ENCODE measurements at regions not wholly inside any gene's neighbourhood (a gene's known extent, or its start where the extent isn't known, plus 50 kb on each side); places are given as distances from the start of the nearest gene placed in this dataset.

DNA sequence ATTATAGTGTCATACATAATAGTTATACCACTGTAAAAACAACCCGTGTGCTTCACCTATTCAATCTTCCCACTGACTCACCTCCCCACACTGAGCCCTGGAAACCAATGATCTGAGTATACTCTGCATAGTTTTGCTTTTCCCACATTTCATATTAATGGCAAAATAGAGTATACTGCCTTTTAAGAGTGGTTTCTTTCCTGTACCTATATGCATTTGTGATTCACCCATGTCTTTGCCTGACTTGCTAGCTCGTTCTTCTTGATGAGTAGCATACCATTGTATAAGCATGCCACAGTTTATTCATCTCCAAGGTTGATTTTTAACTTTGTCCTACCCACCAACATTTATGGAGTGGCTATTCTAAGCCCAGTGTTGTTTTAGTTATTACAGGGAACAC is 686.4 kb downstream of the PLCL1 start:
- DNase-seq (ENCODE audit: low read depth, low spot score): no peak
- Histone ChIP-seq H3K27ac (no peak overlapping the region), H3K4me3 (no peak overlapping the region), H3K9ac (ENCODE audit: insufficient read length) (no peak overlapping the region), H3K9me3 (ENCODE audit: low read depth, low read length) (no peaks in the 10 kb centered on the region), H3K36me3 (ENCODE audit: insufficient read depth, low read length) (no peaks in the 10 kb centered on the region)
- TF ChIP-seq POLR2AphosphoS5 (IDR thresholded peaks at IDR 0.05; ENCODE audit: borderline replicate concordance, low read depth, low read length): no peak
- no peak for TF ChIP-seq FOXP2 (optimal IDR thresholded peaks at IDR 0.05; ENCODE audit: control extremely low read depth, extremely low read length, insufficient read depth)
- TF ChIP-seq EZH2 (IDR thresholded peaks at IDR 0.05): no peak

DNA sequence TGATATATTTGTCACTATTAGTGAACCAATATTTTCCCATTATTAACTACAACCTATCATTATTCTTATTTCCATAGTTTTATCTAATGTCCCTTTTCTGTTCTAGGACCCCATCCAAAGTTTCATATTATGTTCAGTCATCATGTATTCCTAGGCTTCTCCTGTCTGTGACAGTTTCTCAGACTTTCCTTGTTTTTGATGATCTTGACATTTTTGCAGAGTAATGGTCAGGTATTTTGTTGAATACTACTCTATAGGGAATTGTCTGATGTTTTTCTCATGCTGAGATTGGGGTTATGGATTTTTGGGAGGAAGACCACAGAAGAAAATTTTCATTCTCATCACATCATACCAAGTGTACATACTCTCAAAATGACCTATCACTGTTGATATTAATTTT is 684.6 kb downstream of the PLCL1 start:
- TF ChIP-seq FOXP2 (optimal IDR thresholded peaks at IDR 0.05; ENCODE audit: control extremely low read depth, extremely low read length, insufficient read depth) (no peak), POLR2AphosphoS5 (IDR thresholded peaks at IDR 0.05; ENCODE audit: borderline replicate concordance, low read depth, low read length) (no peak)
- H3K36me3 ChIP-seq (ENCODE audit: insufficient read depth, low read length): no peaks in the 10 kb centered on the region
- no peak overlapping the region for H3K4me3 ChIP-seq
- DNase-seq (ENCODE audit: low read depth, low spot score): no peak
- H3K9me3 ChIP-seq (ENCODE audit: low read depth, low read length): no peaks in the 10 kb centered on the region
- no peak overlapping the region for H3K9ac ChIP-seq (ENCODE audit: insufficient read length)
- no peak overlapping the region for H3K27ac ChIP-seq

GRCh38 chr2:198483051-198483450 is 678.7 kb downstream of the PLCL1 start:
- TF ChIP-seq FOXP2 (optimal IDR thresholded peaks at IDR 0.05; ENCODE audit: control extremely low read depth, extremely low read length, insufficient read depth) (no peak), EZH2 (IDR thresholded peaks at IDR 0.05) (no peak), POLR2AphosphoS5 (IDR thresholded peaks at IDR 0.05; ENCODE audit: borderline replicate concordance, low read depth, low read length) (no peak)
- H3K27ac ChIP-seq: no peak overlapping the region

GRCh38 chr2:198479065-198479464 is 674.7 kb downstream of the PLCL1 start:
- no peak overlapping the region for H3K4me3 ChIP-seq
- DNase-seq (ENCODE audit: low read depth, low spot score): no peak
- no peaks in the 10 kb centered on the region for H3K9me3 ChIP-seq (ENCODE audit: low read depth, low read length)
- H3K36me3 ChIP-seq (ENCODE audit: insufficient read depth, low read length): no peaks in the 10 kb centered on the region
- no peak overlapping the region; the same call in 1 of the 2 replicates for H3K27ac ChIP-seq
- no peak overlapping the region for H3K9ac ChIP-seq (ENCODE audit: insufficient read length)
- TF ChIP-seq POLR2AphosphoS5 (IDR thresholded peaks at IDR 0.05; ENCODE audit: borderline replicate concordance, low read depth, low read length) (no peak), FOXP2 (optimal IDR thresholded peaks at IDR 0.05; ENCODE audit: control extremely low read depth, extremely low read length, insufficient read depth) (no peak), EZH2 (IDR thresholded peaks at IDR 0.05) (no peak)

More at GRCh38 chr2:198483051-198483450, 678.7 kb downstream of the PLCL1 start:
- no peak overlapping the region for H3K9ac ChIP-seq (ENCODE audit: insufficient read length)
- DNase-seq (ENCODE audit: low read depth, low spot score): no peak
- H3K4me3 ChIP-seq: no peak overlapping the region
- H3K9me3 ChIP-seq (ENCODE audit: low read depth, low read length): no peaks in the 10 kb centered on the region
- H3K36me3 ChIP-seq (ENCODE audit: insufficient read depth, low read length): no peaks in the 10 kb centered on the region

DNA sequence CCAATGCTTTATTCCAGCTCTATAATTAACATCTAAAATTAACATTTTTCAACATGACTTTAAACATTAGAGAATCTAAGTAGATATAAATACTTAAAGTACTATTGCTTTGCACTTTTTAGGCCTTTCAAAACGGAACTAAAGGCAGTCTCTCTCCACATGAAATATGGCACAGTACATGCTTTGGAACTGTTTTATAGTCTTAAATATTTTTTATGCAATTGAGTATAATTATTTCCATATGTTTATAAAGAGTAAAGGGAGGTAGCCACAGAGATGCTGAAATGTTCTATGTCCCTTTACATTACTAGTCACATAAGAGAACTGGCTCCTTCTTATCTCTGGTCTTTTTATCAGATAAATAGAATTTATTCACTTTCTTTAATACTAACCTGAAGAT is 674.0 kb downstream of the PLCL1 start:
- Histone ChIP-seq H3K36me3 (ENCODE audit: insufficient read depth, low read length) (no peaks in the 10 kb centered on the region), H3K4me3 (peak overlapping the region; percentile 37; the same call in 1 of the 2 replicates), H3K27ac (peak overlapping the region; percentile 26; the same call in 1 of the 2 replicates), H3K9ac (ENCODE audit: insufficient read length) (no peak overlapping the region), H3K9me3 (ENCODE audit: low read depth, low read length) (no peaks in the 10 kb centered on the region)
- peak; percentile 51 for DNase-seq (ENCODE audit: low read depth, low spot score)
- no peak for TF ChIP-seq EZH2 (IDR thresholded peaks at IDR 0.05)
- TF ChIP-seq FOXP2 (optimal IDR thresholded peaks at IDR 0.05; ENCODE audit: control extremely low read depth, extremely low read length, insufficient read depth): no peak
- TF ChIP-seq POLR2AphosphoS5 (IDR thresholded peaks at IDR 0.05; ENCODE audit: borderline replicate concordance, low read depth, low read length): no peak

DNA sequence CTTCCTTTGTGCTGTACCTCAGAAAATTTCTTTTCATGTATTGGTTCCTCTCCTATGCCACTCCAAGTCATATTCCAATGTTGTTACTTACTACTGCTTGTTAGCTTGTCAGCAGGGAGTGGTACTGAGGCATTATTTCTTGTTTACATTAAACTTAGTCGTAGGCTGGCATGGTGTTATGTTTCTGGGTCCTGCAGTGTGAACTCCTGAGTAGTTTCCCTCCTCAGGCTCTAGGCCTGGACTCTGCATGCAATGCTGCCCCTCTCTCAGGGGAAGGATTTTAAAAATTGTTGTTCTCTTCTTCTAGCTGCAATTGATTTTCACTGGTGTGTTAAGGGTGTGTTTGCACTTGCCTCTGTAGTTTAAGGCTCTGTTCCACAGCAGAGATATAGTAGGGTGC is 671.6 kb downstream of the PLCL1 start:
- TF ChIP-seq FOXP2 (optimal IDR thresholded peaks at IDR 0.05; ENCODE audit: control extremely low read depth, extremely low read length, insufficient read depth) (no peak), EZH2 (IDR thresholded peaks at IDR 0.05) (no peak), POLR2AphosphoS5 (IDR thresholded peaks at IDR 0.05; ENCODE audit: borderline replicate concordance, low read depth, low read length) (no peak)
- no peak for DNase-seq (ENCODE audit: low read depth, low spot score)
- no peak overlapping the region for H3K4me3 ChIP-seq
- no peaks in the 10 kb centered on the region for H3K36me3 ChIP-seq (ENCODE audit: insufficient read depth, low read length)
- no peak overlapping the region for H3K9ac ChIP-seq (ENCODE audit: insufficient read length)
- no peaks in the 10 kb centered on the region for H3K9me3 ChIP-seq (ENCODE audit: low read depth, low read length)
- no peak overlapping the region for H3K27ac ChIP-seq

GRCh38 chr2:198471291-198471690 is 666.9 kb downstream of the PLCL1 start:
- Histone ChIP-seq H3K9me3 (ENCODE audit: low read depth, low read length) (no peaks in the 10 kb centered on the region), H3K36me3 (ENCODE audit: insufficient read depth, low read length) (no peaks in the 10 kb centered on the region), H3K9ac (ENCODE audit: insufficient read length) (no peak overlapping the region), H3K27ac (no peak overlapping the region), H3K4me3 (no peak overlapping the region)
- DNase-seq (ENCODE audit: low read depth, low spot score): no peak
- TF ChIP-seq FOXP2 (optimal IDR thresholded peaks at IDR 0.05; ENCODE audit: control extremely low read depth, extremely low read length, insufficient read depth): no peak
- TF ChIP-seq EZH2 (IDR thresholded peaks at IDR 0.05): no peak
- no peak for TF ChIP-seq POLR2AphosphoS5 (IDR thresholded peaks at IDR 0.05; ENCODE audit: borderline replicate concordance, low read depth, low read length)

- Histone ChIP-seq H3K27ac (no peak overlapping the region), H3K36me3 (ENCODE audit: insufficient read depth, low read length) (no peaks in the 10 kb centered on the region), H3K9me3 (ENCODE audit: low read depth, low read length) (no peaks in the 10 kb centered on the region), H3K4me3 (no peak overlapping the region), H3K9ac (ENCODE audit: insufficient read length) (no peak overlapping the region)
- no peak for DNase-seq (ENCODE audit: low read depth, low spot score)
- TF ChIP-seq FOXP2 (optimal IDR thresholded peaks at IDR 0.05; ENCODE audit: control extremely low read depth, extremely low read length, insufficient read depth) (no peak), EZH2 (IDR thresholded peaks at IDR 0.05) (no peak), POLR2AphosphoS5 (IDR thresholded peaks at IDR 0.05; ENCODE audit: borderline replicate concordance, low read depth, low read length) (no peak)
Measured at GRCh38 chr2:198468136-198468535, 663.7 kb downstream of the PLCL1 start.

GRCh38 chr2:198465970-198466369 is 661.6 kb downstream of the PLCL1 start:
- no peaks in the 10 kb centered on the region for H3K9me3 ChIP-seq (ENCODE audit: low read depth, low read length)
- H3K27ac ChIP-seq: no peak overlapping the region
- H3K36me3 ChIP-seq (ENCODE audit: insufficient read depth, low read length): no peaks in the 10 kb centered on the region
- no peak for TF ChIP-seq POLR2AphosphoS5 (IDR thresholded peaks at IDR 0.05; ENCODE audit: borderline replicate concordance, low read depth, low read length)
- TF ChIP-seq EZH2 (IDR thresholded peaks at IDR 0.05): no peak
- TF ChIP-seq FOXP2 (optimal IDR thresholded peaks at IDR 0.05; ENCODE audit: control extremely low read depth, extremely low read length, insufficient read depth): no peak
- DNase-seq (ENCODE audit: low read depth, low spot score): no peak
- H3K9ac ChIP-seq (ENCODE audit: insufficient read length): no peak overlapping the region
- no peak overlapping the region for H3K4me3 ChIP-seq
